Astrocyte of the cerebellum (primary cell): ENCODE measurements at regions not wholly inside any gene's neighbourhood (a gene's known extent, or its start where the extent isn't known, plus 50 kb on each side); places are given as distances from the start of the nearest gene placed in this dataset.

Experiments used
- DNase-seq: peaks from one replicate; pipeline ENCODE4 v3.0.0-alpha.2; 2011; ENCODE audit warnings: low read depth
- H3K4me3 ChIP-seq: 2 replicates; pipeline ENCODE4 v1.5.1; 2011; ENCODE audit warnings: mild to moderate bottlenecking, low read depth, low read length, moderate library complexity
- in situ Hi-C: cut with HindIII; loops from 2 replicates; pipeline ENCODE4 v1.10.0; 2017; ENCODE audit warnings: low sequenced_read_pairs
- TF ChIP-seq, protein P1 (sequence below): IDR thresholded peaks from 2 replicates; pipeline ENCODE4 v1.5.1; 2012; ENCODE audit warnings: low read length, low read depth, moderate library complexity, mild to moderate bottlenecking; ENCODE audit errors: missing control alignments

DNA sequence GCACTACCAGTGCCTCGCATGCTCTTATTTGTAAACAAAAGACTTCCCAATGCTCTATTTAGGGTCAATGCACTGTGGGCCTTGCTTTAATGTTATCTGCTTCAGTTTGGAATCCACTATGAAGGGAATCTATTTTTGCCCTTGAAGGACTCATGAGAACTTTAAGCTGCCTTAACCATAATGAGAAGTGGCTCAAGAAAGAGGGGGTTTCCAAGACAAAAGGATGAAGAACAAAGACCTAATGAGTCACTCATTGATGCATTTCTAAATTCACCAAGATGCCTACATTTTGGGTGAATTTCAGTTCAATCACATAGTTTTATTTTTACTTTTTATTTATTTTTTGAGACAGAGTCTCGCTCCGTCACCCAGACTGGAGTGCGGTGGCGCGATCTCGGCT lies 228.2 kb downstream of the LY86 start:
- in situ Hi-C loops = no loop called here
- TF ChIP-seq, protein P1, sequence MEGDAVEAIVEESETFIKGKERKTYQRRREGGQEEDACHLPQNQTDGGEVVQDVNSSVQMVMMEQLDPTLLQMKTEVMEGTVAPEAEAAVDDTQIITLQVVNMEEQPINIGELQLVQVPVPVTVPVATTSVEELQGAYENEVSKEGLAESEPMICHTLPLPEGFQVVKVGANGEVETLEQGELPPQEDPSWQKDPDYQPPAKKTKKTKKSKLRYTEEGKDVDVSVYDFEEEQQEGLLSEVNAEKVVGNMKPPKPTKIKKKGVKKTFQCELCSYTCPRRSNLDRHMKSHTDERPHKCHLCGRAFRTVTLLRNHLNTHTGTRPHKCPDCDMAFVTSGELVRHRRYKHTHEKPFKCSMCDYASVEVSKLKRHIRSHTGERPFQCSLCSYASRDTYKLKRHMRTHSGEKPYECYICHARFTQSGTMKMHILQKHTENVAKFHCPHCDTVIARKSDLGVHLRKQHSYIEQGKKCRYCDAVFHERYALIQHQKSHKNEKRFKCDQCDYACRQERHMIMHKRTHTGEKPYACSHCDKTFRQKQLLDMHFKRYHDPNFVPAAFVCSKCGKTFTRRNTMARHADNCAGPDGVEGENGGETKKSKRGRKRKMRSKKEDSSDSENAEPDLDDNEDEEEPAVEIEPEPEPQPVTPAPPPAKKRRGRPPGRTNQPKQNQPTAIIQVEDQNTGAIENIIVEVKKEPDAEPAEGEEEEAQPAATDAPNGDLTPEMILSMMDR = no peak
- no peak overlapping the region for H3K4me3 ChIP-seq
- no peak for DNase-seq

DNA sequence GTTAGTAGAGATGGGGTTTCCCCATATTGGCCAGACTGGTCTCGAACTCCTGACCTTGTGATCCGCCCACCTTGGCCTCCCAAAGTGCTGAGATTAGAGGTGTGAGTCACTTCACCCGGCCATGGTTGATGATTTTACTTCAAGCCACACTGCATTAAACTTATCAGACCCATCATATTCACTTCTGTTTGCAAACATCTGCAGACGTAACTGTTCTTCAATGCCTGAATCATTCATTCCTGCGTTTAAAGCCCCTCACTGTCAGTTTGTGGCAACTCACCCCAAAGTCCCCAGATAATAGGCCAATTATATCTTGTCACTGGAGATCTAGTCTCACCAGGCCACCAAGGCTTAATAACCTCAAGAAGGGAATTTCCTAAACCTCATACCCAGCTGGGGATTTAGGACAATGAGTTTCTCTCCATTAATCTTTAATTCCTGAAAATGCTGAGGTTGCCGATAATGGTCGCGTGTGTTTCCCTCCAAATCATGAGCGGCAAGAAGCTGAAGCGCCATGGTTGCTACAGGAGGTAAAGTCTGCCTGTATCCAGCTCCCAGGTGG lies 229.6 kb downstream of the LY86 start:
- no peak for DNase-seq
- H3K4me3 ChIP-seq = no peak overlapping the region
- in situ Hi-C loops = no loop called here
- TF ChIP-seq, protein P1 = no peak

DNA sequence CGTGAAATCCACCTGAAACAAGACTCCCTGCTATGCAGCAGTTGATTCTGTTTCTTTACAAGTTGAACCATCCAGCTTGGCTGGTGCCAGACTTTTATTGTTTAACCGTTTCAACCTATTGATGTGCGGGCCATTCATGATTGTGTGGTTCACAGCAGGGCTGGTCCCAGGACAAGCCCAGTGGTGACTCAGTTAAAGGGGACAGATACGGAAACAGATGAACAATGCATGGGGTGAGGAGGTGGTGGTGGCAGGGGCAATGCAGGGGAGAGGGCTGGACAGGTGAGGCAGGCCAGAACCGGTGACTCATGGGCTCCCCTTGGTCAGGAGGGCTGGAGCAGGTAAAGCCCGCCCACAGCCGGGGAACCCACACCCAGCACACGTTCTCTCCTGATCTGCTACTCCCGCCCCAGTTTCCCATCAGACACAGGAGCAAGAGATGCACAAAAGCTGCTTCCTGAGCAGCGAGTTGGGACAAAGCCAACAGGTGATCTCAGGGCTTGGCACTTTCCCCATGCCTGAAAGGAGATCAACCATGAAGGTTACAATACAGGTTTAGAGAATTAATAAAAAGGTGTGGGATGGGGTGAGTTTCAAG lies 232.2 kb downstream of the LY86 start:
- DNase-seq = no peak
- TF ChIP-seq, protein P1 = no peak
- no peak overlapping the region for H3K4me3 ChIP-seq
- in situ Hi-C loops = no loop called here

DNA sequence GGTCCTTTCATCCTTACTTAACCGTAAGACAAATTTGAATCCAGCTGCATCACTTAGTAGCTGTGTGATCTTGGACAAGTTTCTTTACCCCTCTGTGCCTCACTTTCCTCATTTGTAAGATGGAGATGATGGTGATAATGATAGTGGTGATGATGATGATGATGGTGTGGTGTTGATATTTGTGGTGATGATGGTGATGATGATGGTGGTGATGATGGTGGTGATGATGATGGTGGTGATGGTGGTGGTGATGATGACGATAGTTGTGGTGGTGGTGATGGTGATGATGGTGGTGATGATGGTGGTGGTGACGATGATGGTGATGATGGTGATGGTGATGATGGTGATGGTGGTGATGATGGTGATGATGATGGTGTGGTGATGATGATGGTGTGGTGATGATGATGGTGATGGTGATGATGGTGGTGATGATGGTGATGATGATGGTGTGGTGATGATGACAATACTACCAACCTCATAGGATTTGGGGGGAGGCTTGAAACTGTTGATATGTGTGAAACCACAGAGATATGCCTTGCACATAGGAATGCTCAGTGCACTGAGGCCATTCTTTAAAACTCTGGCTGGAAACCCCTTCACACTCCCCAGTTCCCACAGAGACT lies 233.2 kb downstream of the LY86 start:
- H3K4me3 ChIP-seq = no peak overlapping the region
- DNase-seq = no peak
- TF ChIP-seq, protein P1 = no peak
- in situ Hi-C loops = no loop called here

DNA sequence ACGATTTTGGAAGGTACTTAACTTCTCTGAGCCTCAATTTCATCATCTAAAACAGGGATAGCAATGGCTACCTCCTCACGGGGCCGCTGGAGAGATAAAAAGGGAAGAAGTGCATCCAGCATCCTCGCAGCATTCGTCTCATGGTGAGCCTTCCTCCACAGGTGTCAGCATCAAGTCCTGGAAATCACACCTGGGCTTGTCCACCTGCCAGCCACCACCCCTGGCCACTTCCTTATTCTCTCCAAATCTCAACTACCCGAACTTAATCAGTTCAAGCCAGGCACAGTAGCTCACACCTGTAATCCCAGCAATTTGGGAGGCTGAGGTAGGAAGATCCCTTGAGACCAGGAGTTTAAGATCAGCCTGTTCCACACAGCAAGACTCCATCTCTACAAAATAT lies 234.5 kb downstream of the LY86 start:
- in situ Hi-C loops = no loop called here
- TF ChIP-seq, protein P1 = no peak
- DNase-seq = no peak
- no peak overlapping the region for H3K4me3 ChIP-seq

DNA sequence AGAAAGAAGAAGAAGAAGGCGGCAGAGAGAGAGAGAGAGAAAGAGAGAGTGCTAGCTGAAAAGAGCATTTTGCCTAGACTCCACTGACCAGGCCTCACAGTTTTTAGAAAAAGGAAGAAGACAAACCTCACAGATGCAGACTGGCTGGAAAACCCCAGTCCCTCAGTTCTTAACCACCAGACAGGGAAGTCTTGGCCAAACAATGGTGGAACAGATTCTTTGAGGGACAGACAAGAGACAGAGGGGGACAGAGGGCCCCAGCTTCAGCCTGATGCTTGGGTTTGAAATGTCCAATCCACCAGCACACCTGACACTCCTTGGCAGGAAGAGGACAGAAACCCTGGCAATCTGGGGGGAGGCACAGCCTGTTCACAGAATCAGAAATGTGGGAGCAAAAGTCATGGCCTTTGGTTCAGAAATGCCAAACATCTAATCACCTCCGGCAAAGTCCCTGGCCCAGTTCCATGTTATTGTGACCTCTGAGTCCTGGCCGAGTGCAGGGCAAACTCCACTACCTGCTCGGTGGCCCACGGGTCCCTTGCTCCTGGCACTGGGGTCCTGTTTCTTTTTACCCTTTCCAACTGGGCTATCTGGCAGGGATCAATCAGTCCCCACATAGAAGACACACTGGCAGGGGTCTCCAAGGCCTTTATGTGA lies 235.2 kb downstream of the LY86 start:
- H3K4me3 ChIP-seq = no peak overlapping the region
- in situ Hi-C loops = no loop called here
- no peak for DNase-seq
- TF ChIP-seq, protein P1 = no peak
